SW480 (cell line): ENCODE measurements at regions not wholly inside any gene's neighbourhood (a gene's known extent, or its start where the extent isn't known, plus 50 kb on each side); places are given as distances from the start of the nearest gene placed in this dataset.

ENCODE experiments used
- DNase-seq: peaks from one replicate; pipeline ENCODE4 v3.0.0-alpha.2; 2016; ENCODE audit warnings: low spot score

DNA sequence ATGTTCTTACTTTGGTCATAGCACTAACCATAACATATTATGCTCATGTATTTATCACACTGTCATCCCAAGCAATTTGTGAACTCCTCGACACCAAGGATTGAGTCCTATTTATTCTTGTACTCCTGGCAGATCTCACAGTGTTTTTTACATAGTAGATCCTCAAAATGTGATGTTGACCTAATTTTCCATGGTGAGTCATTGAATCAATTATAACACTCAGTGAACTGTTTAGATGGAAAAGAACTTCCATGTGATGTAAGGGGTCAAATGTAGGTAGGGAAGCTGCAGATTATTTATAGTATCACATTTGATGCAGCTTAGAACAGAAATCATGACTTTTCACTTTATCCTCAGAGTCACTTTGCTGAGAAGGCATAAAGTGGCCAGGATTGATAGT is 281.9 kb upstream of the ADAMTS5 start:
- no peak for DNase-seq

DNA sequence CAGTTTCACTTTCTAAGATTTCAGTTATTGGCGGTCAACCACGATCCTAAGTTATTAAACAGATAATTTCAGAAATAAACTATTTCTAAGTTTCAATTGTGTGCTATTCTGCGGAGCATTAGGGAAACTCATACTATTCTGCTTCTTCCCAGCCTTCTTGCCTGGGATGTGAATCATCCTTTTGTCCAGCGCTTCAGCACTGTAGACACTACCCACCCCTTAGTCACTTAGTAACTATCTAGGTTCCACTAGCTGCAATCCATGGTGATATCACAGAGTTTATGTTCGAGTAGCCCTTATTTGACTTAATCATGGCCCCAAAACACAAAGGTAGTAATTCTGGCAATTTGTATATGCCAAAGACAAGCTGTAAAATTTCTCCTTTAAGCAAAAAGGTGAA is 279.9 kb upstream of the ADAMTS5 start:
- no peak for DNase-seq

DNA sequence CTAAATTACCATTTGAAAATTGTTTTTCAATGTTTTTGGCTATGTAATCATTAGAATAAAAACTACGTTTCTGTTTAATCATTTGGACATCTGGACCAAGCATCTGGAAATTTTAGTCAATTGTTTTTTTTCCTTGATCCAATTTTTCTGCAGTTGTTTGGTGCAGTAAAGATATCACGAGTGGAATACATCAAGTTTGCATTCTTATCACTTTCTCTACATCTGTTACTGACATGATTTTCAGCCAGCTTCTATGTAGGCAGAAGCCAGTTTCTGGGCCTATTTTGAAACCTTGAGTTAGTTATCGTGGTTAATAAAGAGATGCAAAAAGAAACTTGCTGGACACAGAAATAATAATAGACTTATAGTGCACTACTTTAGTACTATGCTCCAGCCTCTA is 277.9 kb upstream of the ADAMTS5 start:
- no peak for DNase-seq

DNA sequence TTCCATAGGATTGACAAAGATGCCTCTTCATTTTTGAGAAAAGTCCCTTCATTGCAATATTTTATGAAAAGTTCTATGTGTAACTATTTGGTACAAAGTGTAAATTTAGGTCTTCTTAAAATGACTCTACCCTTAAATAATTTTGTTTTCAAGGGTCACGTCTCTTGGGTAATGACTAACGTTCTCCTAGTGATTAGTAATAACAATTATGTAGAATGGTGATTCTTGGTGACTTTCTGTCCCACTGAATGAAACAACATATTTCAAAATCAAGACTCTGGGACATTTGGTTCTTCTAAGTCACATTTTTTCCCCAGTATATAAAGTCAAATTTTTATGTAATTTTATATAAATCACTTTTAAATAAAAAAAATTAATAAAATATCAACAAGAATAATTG is 277.5 kb upstream of the ADAMTS5 start:
- no peak for DNase-seq

DNA sequence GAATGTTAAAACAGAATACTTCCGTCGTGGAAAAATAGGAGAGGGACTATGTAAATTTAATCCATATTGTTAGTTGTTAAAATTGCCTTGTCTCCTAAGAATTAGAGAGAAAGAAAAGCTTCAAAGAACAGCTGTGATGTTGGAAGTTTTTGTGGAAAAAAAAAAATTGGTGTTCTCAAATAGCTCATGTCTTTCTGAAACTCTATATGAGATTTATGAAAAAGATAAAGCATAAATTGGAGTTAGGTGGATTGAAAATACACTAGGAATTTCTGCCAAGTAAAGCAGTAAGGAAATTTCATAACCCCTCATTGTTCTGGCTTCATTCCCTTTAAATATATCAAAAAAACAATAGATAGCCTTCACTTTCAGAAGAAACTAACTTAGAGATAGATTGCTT is 274.0 kb upstream of the ADAMTS5 start:
- no peak for DNase-seq

DNA sequence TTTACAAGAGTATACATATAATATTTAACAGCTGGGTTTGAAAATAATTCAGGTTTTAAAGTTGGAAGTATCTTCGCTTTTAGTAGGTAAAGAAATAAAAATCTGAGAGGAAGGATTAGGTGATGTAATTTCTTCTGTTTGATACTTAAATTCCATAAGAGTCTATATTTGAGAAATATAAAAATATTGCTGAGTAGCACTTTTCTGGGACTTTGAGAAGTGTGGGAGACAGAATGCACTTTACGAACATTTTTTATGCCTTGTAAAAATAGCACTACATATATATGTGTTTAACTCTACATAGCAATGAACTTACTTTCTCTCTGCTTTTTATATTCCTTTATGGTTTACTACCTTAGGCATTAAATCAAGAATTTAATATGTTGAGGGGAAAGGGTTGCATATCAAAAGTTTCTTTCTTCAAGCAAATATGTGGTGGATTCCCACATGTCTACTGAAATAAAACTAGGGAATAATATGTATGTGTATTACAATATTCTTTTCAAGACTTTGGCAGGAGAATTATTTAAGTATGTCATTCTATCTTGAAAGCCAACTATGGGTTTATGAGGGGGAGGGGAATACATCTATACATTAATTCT is 266.7 kb upstream of the ADAMTS5 start:
- no peak for DNase-seq

DNA sequence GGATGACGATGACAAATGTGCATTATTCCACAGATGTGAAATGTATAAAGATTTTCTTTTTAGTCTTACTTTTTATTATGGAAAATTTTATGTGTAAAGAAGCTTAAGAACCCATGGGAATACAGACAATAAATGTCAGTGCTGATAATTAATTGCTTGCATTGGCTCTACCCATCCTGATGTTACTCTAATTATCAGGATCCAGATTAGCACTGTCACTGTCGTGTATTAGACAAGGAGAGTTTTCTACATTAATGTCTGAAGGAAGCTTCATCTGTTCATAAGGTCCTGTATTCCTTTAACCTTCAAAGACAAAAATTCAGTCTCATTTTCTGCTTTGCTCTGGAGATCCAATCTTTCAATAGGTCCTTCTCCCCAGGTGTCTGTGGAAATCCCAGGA is 259.1 kb upstream of the ADAMTS5 start:
- no peak for DNase-seq

DNA sequence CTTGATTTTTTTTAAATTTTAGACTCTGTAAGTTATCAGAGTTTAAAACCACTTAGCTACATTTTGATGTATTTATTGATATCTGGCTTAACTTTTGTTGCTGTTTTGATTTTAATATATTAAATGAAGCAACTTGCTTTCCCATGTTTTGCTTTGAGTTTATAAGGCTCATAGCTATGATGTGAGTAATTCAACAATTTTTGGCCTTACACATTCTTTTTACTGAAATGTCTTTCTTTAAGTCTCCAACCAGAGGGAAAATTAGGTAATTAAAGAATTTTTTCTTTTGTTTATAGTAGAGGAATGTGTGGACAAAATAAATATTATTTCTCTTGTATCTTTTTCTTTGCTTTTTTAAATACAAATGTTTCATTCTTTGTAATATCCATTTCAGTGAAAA is 258.3 kb upstream of the ADAMTS5 start:
- no peak for DNase-seq

DNA sequence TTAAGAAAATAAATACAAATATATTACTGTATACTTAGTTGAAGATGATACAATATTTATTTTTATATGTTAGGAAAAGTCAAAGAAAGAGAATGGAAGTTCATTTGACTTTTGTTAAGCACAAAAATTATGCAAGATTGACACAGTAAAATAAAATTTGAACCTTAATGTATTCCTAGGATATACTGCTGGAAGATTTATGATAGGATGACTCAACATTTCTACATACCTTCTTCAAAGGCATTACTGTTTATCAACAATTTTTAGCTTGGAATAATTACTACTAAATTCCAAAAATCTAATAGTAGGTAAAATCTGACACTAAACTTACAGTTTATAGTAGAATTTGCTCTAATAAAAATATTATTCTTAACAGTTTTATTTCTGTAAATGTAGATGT is 257.3 kb upstream of the ADAMTS5 start:
- DNase-seq, result no peak

DNA sequence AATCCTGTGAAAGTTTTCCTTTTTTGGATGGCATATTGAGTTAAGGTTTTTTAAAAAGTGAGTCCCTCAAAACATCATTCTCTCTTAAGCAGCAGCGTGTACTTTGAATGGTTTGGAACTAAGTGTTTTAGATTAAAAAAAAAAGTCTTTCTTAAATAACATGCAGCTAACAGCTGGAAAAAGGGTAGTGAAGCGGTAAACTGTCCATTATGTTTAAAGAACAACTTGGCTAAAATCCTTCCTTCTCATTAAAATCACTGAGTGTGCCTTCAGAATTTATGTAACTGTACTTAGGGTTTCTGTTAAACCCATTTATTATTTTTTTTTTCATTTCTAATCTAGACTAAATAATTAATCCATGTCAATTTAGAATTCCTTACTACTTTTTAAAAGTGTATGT is 254.2 kb upstream of the ADAMTS5 start:
- DNase-seq, result no peak

DNA sequence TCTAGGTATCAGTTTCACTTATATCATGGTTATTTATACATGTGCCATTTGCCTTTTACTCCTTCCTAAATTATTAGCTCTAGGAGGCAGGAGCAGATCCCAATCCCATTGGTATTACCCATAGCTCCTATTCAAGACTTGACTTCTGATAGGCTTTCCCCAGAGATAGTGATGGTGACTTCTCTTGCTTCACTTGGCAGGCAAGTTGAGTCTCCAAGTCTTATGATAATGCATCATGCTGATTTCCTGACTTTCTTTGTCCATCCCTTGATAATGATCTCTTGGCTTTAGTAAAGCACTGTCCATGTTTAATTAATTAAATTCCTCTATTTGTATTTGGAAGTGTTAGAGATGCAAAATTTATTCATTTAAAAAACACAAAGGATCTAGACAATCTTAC is 253.5 kb upstream of the ADAMTS5 start:
- DNase-seq, result no peak

DNA sequence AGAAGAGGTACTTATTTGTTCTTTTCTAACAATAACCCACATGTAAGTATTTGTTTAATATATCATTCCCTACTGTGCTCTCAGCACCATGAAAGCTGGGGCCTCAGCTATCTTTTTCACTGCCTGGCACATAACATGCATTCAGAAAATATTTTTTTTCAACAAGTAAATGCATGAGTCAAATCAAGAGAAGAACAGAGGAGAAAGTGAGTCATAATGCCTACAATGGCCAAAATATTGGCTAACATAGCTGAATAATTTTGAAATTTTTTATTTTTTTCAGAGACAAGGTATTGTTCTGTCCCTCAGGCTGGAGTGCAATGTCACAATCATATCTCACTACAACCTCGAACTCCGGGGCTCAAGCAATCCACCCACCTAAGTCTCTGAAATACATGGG is 252.2 kb upstream of the ADAMTS5 start:
- DNase-seq, result no peak

DNA sequence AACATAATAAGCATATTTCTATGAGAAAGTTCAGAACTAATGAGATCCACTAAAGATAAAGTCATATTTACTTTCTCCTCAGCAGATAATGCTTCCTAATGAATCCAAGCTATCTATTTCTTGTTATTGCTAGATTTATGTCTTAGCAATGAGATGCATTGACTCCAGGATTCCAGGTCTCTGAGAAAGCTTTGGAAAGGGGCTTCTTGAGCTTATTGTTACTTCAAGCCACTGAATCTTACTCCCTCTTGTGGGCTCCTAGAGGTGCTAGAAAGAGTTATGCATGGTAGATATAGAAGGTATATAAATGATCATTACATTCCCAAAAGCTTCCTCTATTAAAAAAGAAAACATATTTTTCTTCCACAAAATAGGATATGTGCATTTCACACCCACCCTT is 246.4 kb upstream of the ADAMTS5 start:
- no peak for DNase-seq

DNA sequence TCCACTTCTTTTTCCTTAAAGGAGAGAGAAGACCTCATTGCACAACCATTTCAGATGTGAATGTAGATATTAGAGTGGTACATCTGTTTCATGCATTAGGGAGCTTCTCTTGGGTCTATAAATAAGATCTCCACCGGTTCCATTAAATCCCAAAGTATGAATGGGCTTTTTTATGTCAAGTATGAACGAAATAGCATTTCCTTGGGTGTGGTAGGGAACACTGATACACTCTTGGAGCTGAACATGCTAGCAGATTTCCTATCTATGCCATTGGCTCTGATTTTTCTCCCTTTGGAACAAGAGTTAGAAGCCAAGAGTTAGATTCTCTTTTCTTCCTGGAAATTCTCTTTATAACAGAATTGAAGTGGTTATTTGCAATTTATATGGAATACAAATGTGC is 245.6 kb upstream of the ADAMTS5 start:
- DNase-seq, result no peak

DNA sequence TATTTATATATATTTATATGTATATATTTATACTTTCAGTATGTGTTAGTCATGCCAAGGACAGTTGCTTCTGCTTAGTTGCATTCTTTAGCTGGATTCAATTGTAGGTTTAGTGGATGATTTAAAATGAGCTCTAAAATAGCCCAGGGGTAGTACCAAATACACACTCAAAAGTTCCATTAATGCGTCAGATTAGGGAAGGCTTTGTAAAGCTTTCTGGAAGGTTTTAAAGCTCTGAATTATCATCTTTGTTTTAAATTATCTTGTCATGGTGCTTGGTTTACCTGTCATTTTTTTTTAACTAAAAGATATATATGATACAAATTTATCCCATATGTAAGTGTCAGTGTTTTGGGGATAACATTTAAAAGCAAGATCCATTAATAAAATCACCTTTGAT is 242.7 kb upstream of the ADAMTS5 start:
- no peak for DNase-seq

DNA sequence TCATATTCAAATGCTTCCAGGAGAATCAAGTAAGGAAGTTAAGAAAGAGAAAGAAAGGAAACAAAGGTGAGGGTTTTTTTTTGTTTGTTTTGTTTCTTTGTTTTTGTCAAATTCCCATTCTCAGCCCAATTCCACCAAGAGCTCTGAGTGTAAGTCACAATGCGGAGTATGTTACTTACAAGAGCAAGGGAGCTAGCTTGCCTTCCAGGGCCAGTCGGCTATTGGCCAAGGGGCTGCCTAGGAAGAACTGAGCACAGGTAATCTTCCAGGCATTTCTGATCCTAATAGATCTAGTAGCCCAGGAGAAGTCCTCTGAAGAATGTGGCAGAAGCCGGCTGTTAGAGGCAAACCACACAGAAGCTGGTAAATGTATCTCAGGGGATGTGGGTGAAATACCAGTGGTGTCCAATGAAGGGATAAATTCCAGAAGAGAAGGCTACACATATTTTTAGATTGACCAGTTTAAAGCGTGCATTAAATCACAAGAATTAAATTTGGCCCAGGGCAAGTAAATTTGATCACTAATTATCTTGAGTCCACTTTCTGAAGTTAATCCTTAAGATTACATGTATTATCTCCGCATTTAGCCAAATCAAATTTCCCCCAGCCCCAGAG is 239.6 kb upstream of the ADAMTS5 start:
- DNase-seq, result no peak

DNA sequence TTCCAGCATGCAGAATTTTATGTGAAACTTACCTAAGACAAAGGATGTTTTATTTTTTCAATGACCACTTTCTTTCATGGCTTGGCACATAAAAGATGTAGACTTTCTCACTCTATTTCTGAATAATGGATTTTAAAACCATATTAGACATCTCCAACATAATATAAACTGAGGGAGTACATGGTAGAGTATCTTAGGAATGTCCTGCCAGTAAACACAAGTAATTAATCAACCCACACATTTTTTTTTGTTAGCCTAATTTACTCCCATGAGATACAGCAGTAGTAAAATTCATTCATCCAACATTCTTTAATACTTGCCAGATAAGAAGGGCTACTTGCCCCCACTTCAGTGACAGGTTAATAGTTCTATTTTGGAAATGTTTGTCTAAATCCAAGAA is 235.4 kb upstream of the ADAMTS5 start:
- no peak for DNase-seq

DNA sequence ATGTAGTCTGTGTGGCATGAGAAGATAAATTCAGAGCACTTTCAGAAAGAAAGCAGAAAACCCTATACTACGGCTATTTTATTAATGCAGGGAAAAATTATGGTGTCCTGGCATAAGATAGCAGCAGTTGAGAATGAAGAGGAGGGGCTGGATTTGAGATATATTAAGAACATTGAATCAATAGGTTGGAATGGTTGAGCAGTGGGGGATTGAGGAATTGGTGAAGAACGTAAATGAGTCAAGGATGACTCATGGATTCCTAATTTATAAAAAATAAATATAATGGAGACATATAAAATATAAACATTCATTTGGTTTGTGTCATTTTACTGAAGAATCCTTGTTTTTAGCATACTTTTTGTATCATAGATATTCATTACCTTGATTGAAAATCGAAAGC is 234.3 kb upstream of the ADAMTS5 start:
- DNase-seq, result no peak

DNA sequence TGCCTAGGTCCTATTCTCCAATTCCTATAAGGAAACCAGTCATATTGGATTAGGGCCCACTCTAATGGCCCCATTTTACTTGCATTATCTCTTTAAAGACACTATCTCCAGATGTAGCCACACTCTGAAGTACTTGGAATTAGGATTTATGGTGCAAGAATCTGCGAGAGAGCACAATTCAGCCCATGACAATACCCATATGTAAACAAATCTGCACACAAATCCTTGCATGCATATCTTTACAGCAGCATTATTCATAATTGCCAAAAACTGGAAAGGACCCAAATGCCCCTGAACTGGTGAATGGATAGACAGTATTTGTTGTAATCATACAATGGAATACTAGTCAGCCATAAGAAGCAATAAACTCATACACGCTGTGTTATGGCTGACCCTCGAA is 229.8 kb upstream of the ADAMTS5 start:
- no peak for DNase-seq

DNA sequence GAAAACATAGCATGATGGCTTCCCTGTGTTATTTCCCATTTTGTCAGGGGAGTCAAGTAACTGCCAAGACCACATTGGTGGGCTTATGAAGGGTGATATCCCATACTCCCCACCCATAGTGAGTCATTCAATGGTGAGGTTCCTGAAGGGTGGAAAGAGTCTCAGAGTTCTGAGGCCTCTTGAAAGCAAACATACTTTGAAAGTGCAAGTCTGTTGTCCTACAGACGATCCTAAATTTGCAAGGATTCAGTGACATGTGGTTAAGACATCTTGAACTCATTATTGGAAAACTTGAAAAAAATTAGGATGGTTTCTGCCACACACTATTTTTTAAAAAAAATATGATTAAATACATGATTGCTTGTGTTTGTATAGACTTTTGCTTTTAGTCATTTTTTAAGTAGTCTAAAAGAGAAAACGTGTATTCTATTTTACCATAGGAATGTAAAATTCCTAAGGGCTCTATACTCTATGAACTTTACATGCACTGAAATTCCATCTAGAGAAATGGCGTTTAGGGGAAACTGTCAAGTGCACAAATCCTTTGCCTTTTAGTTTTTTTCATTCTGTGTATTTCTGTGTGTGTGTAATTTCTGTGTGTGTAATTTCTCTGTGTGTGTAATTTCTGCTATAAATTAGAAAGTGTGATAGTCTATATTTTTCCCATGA is 225.5 kb upstream of the ADAMTS5 start:
- DNase-seq, result no peak

DNA sequence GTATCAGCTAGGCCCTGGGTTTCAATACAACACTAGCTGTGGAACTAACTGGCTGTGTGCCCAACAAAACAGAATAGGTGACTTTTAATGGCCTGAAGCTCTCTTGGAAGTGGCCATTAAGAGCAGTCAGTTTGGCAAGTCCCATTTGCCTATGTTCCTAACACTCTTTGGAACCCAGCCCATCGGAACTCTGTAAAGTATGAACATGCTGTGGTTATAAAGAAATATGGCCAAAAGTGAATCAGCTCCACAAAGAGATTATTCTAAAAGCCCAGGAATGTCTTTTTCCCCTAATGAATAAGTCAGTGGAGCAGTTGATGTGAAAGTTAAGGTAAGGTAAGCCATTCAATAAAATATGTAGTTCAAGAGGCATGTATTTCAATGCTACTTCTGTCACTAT is 223.7 kb upstream of the ADAMTS5 start:
- no peak for DNase-seq

DNA sequence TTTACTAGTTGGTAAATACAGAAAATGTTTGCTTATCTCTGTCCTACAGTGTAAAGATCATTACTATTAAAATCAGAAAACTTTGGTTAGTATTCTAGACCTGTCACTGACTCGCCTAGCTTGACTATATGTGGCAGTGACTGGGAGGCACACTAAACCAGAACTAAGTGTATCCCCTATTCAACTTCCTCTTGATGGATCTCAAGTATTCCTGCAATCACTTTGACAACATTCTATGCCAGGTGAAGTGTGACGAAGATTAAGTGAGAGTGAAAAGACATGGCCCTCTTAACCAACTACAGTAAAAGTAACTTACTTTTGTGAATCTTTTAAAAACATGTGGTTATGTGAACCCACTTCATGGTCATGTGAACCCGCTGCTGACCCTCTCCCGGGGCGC is 223.0 kb upstream of the ADAMTS5 start:
- no peak for DNase-seq

DNA sequence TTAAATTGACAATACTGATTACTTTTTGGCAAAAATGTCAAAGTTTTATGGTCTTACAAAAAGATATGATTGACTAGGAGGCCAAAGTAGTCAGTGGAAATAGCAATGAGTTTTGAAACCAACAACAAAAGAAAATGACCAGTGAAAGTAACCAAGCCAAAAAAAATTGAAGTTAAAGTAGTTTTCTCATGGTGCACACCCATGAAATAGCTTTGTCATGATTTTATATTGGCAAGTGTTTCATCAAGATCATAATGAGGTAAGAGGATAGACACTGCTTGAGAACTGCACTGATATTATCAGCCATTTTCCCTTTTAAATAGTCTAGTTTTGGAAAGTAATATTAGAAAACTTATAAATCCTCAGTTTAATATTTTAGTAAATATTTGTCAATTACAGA is 206.2 kb upstream of the ADAMTS5 start:
- DNase-seq, result no peak

DNA sequence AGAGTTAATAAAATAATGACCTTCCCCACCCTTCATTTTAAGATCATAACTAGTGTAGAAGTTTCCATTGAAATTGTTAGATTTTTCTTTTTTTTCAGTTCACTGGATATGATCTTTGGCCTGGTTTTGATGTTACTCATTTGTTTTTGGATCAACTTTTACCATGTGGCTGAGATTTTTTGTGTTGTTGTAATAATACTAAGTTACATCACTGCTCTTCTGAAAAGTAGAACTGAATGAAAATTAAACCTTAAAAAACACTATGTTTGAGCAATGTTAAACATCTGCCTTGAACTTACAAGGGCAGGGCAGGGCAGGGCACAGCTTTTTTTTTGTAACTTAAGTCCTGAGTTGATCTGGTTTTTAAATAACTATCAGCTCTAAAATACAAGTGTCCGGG is 204.8 kb upstream of the ADAMTS5 start:
- no peak for DNase-seq
